Lung (tissue), 11 donors: ENCODE measurements at regions not wholly inside any gene's neighbourhood (a gene's known extent, or its start where the extent isn't known, plus 50 kb on each side); places are given as distances from the start of the nearest gene placed in this dataset.

Experiments used
- ATAC-seq: fragments of 200-7000 bp; cut with Tn5 transposase; one replicate; pipeline ENCODE4 v1.9.1; 2020; ENCODE audit warnings: moderate number of reproducible peaks; ENCODE audit not compliant: insufficient read depth, low FRiP score
- DNase-seq, 3 donors: peaks; one replicate each; pipeline ENCODE4 v3.0.0-alpha.2; 2013 to 2017
- H3K27ac ChIP-seq, 2 donors: one replicate each; pipeline ENCODE4 v1.5.1; 2013; ENCODE audit warnings: mild to moderate bottlenecking in 2 of 2, moderate library complexity in 2 of 2, control low read depth in 1 of 2, inconsistent platforms in 1 of 2, low read depth in 1 of 2, low read length in 1 of 2
- H3K27me3 ChIP-seq, 3 donors: one replicate each; pipeline ENCODE4 v1.5.1; 2013; ENCODE audit warnings: low read length in 2 of 3; ENCODE audit not compliant: control insufficient read depth in 3 of 3, insufficient read depth in 3 of 3
- H3K36me3 ChIP-seq, 4 donors: one replicate each; pipeline ENCODE4 v1.5.1; 2013; ENCODE audit warnings: low read length in 4 of 4, mild to moderate bottlenecking in 1 of 4, moderate library complexity in 1 of 4; ENCODE audit not compliant: control insufficient read depth in 4 of 4, insufficient read depth in 4 of 4
- H3K4me1 ChIP-seq, 5 donors: one replicate each; pipeline ENCODE4 v1.5.1; 2013; ENCODE audit warnings: low read length in 5 of 5, mild to moderate bottlenecking in 2 of 5, moderate library complexity in 1 of 5; ENCODE audit not compliant: control insufficient read depth in 5 of 5, insufficient read depth in 5 of 5
- H3K4me3 ChIP-seq: one replicate; pipeline ENCODE4 v1.5.1; 2013; ENCODE audit warnings: mild to moderate bottlenecking, control low read depth, moderate library complexity
- H3K9ac ChIP-seq, 2 donors: one replicate each; pipeline ENCODE4 v1.5.1; 2013; ENCODE audit warnings: low read length in 2 of 2, control low read depth in 1 of 2; ENCODE audit not compliant: insufficient read depth in 1 of 2
- H3K9me3 ChIP-seq, 4 donors: one replicate each; pipeline ENCODE4 v1.5.1; 2013; ENCODE audit warnings: low read length in 3 of 4, mild to moderate bottlenecking in 1 of 4, moderate library complexity in 1 of 4; ENCODE audit not compliant: control insufficient read depth in 4 of 4, insufficient read depth in 3 of 4
- WGBS, 2 donors: extraction: QIAGEN DNeasy Blood & Tissue Kit; methylation state at CpG; one replicate each; pipeline ENCODE4 v1.1.7; 2013; 5-methylcytosine and 5-hydroxymethylcytosine counted together
- TF ChIP-seq, protein P1 (sequence below): IDR thresholded peaks from 2 replicates; pipeline ENCODE4 v1.5.1; 2012; ENCODE audit warnings: mild to moderate bottlenecking; ENCODE audit errors: control extremely low read depth, extremely low read depth
- donor health status: control.
- donor health status: control.
- donor health status: Bipolar disorder and iron deficiency.
- donor health status: healthy.
- donor health status: DM: yes; HTN: yes; CAD: no.

DNA sequence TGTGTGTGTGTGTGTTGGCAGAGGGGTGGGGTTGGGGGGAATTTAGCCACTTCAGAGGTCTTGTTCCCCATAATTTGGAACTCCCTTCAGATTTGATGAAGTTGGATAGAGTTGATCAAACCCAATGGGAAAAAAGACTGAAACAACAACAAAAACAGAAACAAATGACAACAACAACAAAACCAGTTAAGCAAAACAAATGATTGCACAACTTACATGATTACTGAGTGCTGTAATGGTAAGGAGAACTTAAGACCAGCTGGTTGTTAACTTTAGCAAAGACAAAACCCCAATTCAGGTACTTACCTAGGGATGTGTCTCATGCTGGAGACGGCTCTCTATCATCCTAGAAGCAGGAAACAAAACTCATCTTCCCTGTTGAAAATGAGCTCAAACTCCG lies 107.8 kb upstream of the DDHD1 start:
- Histone ChIP-seq H3K9me3 (no peaks in the 10 kb centered on the region), H3K9ac (no peak overlapping the region), H3K27me3 (no peaks in the 10 kb centered on the region), H3K36me3 (no peaks in the 10 kb centered on the region), H3K4me3 (no peak overlapping the region), H3K4me1 (no peaks in the 10 kb centered on the region), H3K27ac (no peak overlapping the region)
- DNase-seq: no peak
- TF ChIP-seq, protein P1, sequence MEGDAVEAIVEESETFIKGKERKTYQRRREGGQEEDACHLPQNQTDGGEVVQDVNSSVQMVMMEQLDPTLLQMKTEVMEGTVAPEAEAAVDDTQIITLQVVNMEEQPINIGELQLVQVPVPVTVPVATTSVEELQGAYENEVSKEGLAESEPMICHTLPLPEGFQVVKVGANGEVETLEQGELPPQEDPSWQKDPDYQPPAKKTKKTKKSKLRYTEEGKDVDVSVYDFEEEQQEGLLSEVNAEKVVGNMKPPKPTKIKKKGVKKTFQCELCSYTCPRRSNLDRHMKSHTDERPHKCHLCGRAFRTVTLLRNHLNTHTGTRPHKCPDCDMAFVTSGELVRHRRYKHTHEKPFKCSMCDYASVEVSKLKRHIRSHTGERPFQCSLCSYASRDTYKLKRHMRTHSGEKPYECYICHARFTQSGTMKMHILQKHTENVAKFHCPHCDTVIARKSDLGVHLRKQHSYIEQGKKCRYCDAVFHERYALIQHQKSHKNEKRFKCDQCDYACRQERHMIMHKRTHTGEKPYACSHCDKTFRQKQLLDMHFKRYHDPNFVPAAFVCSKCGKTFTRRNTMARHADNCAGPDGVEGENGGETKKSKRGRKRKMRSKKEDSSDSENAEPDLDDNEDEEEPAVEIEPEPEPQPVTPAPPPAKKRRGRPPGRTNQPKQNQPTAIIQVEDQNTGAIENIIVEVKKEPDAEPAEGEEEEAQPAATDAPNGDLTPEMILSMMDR: no peak
- 91 to 92% methylated on average over 2 of the region's 2 CpGs for WGBS, 2 donors
- ATAC-seq: no peak

DNA sequence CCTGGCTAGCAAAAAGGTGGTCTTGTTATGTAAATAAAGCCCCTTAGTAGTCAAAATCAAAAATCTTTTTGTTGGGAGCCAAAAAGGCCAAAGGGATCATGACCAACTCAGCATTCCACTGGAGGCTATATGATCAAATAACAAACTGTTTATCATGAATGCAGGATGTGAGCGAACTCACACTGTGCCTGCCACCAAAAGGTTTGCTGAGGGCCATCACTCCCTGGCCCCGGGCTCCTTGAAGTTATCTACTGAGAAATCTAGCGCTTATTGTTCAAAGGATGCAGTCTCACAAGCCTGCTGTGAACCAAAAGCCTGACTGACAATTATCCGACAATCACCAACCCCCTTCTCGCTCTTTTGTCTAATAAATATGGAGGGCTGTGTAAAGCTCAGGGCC lies 107.2 kb upstream of the DDHD1 start:
- H3K4me1 ChIP-seq: no peaks in the 10 kb centered on the region
- H3K27ac ChIP-seq: no peak overlapping the region
- no peak for ATAC-seq
- TF ChIP-seq, protein P1: no peak
- H3K4me3 ChIP-seq: no peak overlapping the region
- H3K27me3 ChIP-seq: no peaks in the 10 kb centered on the region
- no peak overlapping the region for H3K9ac ChIP-seq
- 79 to 85% methylated on average over 5 of the region's 5 CpGs for WGBS, 2 donors
- no peaks in the 10 kb centered on the region for H3K36me3 ChIP-seq
- H3K9me3 ChIP-seq: no peaks in the 10 kb centered on the region
- no peak for DNase-seq

DNA sequence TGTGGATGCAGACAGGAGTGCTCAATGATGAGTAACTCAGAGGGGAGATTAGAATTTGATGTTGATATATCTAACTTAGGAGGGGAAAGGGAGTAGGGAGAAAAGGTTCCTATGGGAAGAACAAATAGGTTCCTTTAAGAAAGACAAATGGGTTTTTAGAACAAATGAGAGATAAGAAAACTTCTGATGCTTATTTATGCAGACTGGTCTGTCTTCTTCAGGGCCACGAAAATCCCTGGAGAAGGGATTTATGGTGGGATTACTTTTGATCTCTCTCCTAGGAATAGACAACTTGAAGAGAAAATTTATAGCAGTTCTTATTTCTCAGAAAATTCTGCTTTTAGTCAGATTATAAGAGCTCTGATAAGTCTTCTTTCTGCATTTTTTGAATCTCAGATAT lies 99.0 kb upstream of the DDHD1 start:
- WGBS, 2 donors: 87 to 88% methylated on average over 1 of the region's 1 CpG
- Histone ChIP-seq H3K9me3 (peaks cover 0 to 3% (median 0%) of the 10 kb centered on the region in 4 donors), H3K36me3 (no peaks in the 10 kb centered on the region), H3K9ac (no peak overlapping the region), H3K27ac (no peak overlapping the region), H3K4me1 (no peaks in the 10 kb centered on the region), H3K4me3 (no peak overlapping the region), H3K27me3 (no peaks in the 10 kb centered on the region)
- DNase-seq: no peak
- ATAC-seq: no peak
- TF ChIP-seq, protein P1: no peak

DNA sequence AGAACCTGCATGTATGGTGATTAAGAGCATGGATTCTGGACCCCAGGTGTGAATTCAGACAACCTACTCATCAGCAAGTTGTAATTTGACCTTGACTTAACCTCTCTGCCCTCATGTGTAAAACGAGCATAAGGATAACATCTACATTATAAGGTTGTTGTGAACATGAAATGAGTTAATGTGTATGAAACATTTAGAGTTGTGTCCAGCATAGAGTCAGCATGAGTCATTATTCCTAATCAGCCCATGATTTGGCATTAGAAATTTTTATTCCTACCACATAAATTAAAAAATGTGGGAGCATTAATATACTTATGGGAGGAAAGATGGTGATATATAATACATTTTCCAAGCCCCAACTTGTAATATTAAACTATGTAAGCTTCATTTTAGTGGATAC lies 95.9 kb upstream of the DDHD1 start:
- H3K36me3 ChIP-seq: no peaks in the 10 kb centered on the region
- peaks cover 0 to under 1% (median 0%) of the 10 kb centered on the region in 4 donors for H3K9me3 ChIP-seq
- no peaks in the 10 kb centered on the region for H3K4me1 ChIP-seq
- no peak overlapping the region for H3K4me3 ChIP-seq
- TF ChIP-seq, protein P1: no peak
- H3K27ac ChIP-seq: no peak overlapping the region
- 55 to 63% methylated on average over 1 of the region's 1 CpG for WGBS, 2 donors
- no peak overlapping the region for H3K9ac ChIP-seq
- no peak for DNase-seq
- no peak for ATAC-seq
- H3K27me3 ChIP-seq: no peaks in the 10 kb centered on the region
